ENCODE measurements at regions not wholly inside any gene's neighbourhood (a gene's known extent, or its start where the extent isn't known, plus 50 kb on each side); places are given as distances from the start of the nearest gene placed in this dataset.
"Not testable (repeated sequence)": the region's sequence is repeated elsewhere in the genome, so short reads cannot be mapped to it uniquely, and the experiment has no call there.

GRCh38 chr14:22282949-22283348 lies 306.1 kb downstream of the DAD1 start:
- H3K9me3 ChIP-seq: no peaks in the 10 kb centered on the region
- no peak overlapping the region for H3K4me3 ChIP-seq (replicated peaks in 1 of 3)
- 68 to 83% methylated on average over 5 of the region's 5 CpGs for WGBS, 2 donors
- H3K4me1 ChIP-seq: no peaks in the 10 kb centered on the region
- H3K36me3 ChIP-seq: no peaks in the 10 kb centered on the region
- intact Hi-C loops (cut with DNase I): no loop called here
- TF ChIP-seq, protein P1, sequence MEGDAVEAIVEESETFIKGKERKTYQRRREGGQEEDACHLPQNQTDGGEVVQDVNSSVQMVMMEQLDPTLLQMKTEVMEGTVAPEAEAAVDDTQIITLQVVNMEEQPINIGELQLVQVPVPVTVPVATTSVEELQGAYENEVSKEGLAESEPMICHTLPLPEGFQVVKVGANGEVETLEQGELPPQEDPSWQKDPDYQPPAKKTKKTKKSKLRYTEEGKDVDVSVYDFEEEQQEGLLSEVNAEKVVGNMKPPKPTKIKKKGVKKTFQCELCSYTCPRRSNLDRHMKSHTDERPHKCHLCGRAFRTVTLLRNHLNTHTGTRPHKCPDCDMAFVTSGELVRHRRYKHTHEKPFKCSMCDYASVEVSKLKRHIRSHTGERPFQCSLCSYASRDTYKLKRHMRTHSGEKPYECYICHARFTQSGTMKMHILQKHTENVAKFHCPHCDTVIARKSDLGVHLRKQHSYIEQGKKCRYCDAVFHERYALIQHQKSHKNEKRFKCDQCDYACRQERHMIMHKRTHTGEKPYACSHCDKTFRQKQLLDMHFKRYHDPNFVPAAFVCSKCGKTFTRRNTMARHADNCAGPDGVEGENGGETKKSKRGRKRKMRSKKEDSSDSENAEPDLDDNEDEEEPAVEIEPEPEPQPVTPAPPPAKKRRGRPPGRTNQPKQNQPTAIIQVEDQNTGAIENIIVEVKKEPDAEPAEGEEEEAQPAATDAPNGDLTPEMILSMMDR (IDR thresholded peaks at IDR 0.05): no peak
- TF ChIP-seq POLR2A (IDR thresholded peaks at IDR 0.05): no peak
- H3K27me3 ChIP-seq: no peaks in the 10 kb centered on the region
- no peak overlapping the region for H3K27ac ChIP-seq
- no peak for DNase-seq

GRCh38 chr14:22282417-22282816 lies 306.6 kb downstream of the DAD1 start:
- Histone ChIP-seq H3K4me1 (no peaks in the 10 kb centered on the region), H3K27me3 (no peaks in the 10 kb centered on the region), H3K27ac (no peak overlapping the region), H3K4me3 (replicated peaks in 1 of 3) (no peak overlapping the region), H3K9me3 (no peaks in the 10 kb centered on the region), H3K36me3 (no peaks in the 10 kb centered on the region)
- TF ChIP-seq, protein P1 (IDR thresholded peaks at IDR 0.05): no peak
- TF ChIP-seq POLR2A (IDR thresholded peaks at IDR 0.05): no peak
- 46 to 47% methylated on average over 5 of the region's 5 CpGs for WGBS, 2 donors
- DNase-seq: no peak
- intact Hi-C loops (cut with DNase I): no loop called here

GRCh38 chr14:22281447-22281874 lies 307.6 kb downstream of the DAD1 start:
- H3K27me3 ChIP-seq; H3K4me1 ChIP-seq; DNase-seq; intact Hi-C loops (cut with DNase I); H3K9me3 ChIP-seq; H3K27ac ChIP-seq; H3K4me3 ChIP-seq (replicated peaks in 1 of 3); H3K36me3 ChIP-seq: not testable (repeated sequence)
- 59 to 64% methylated on average over 7 of the region's 7 CpGs for WGBS, 2 donors

DNA sequence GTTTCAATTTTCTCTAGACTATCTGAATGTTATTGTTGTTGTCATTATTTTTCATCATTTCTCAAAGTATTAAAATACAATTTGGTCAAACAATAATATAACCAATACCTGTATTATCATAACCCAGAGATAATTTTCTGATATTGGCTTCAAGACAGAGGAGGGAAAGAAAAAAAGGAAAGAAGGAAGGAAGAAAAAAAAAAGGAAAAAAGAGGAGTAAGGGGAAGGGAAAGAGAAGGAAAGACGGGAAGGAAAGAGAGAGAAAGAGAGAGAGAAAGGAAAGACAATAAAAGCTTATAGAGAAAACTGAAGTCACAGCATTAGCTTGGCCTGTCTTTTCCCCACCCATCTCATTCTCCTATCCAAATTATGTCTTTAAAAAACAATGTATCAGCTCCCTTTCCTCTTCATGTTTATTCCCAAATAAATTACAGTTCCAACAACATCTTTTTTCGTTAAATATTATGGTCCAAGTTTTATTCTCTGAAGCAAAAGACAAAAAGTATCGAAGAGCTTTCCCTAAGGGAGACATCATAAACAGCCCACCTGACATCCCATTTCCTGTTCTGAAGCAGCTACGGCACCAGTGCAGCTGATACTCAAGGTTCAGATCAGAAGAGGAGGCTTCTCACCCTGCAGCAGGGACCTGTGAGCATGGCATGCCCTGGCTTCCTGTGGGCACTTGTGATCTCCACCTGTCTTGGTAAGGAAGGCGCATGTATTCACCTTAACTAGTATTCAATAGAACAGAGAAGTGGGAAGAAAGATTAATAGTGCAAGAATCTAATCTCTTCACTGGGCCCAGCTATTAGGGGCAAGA lies 308.3 kb downstream of the DAD1 start:
- no peak for DNase-seq
- Histone ChIP-seq H3K36me3 (no peaks in the 10 kb centered on the region), H3K27ac (no peak overlapping the region), H3K9me3 (no peaks in the 10 kb centered on the region), H3K27me3 (no peaks in the 10 kb centered on the region), H3K4me3 (replicated peaks in 1 of 3) (no peak overlapping the region), H3K4me1 (no peaks in the 10 kb centered on the region)
- TF ChIP-seq, protein P1 (IDR thresholded peaks at IDR 0.05): no peak
- TF ChIP-seq POLR2A (IDR thresholded peaks at IDR 0.05): no peak
- intact Hi-C loops (cut with DNase I): no loop called here
- WGBS, 2 donors: 64 to 72% methylated on average over 5 of the region's 5 CpGs

DNA sequence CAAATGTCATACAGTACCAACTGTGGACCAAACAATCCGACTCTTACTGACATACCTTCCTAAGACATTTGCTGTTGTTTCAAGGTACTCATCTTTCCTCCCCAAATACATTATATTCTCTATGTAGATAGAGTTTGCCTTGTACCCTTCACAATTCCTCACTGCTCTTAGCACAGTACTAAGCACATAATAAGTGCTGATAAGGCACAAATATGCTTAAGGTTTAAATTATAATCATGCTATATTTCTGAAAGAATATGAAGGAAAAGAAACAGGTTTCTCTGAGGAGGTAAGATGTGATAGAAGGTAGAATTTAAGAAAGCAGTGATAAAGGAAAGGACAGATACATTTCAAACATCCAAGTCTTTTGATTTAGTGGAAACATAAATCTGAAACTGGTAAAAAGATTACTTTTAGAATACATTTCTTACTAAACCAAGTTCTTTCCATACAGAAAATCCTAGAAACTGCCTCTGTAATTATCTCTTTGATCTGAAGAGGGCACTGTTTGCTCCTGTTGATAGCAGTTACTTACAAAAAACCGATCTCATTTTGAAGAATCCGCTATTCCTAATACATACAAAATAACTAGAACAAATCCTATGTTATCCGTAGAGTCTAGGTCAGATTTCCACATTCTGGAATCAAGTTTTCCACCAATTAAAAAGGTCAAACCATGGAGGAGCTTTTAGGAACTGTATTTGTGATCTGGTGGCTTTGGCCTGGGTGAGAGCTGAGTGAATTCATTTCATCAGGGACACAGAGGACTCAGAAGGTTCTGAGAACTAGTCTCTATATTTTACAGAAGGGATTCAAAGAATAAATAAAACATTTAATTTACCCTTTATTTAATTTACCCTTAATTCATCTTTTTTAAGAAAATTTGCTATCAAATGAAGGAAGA lies 311.9 kb downstream of the DAD1 start:
- 43% methylated on average over 4 of the region's 4 CpGs for WGBS, 2 donors
- intact Hi-C loops (cut with DNase I): no loop called here
- Histone ChIP-seq H3K4me1 (no peaks in the 10 kb centered on the region), H3K9me3 (no peaks in the 10 kb centered on the region), H3K36me3 (no peaks in the 10 kb centered on the region), H3K27me3 (no peaks in the 10 kb centered on the region), H3K4me3 (replicated peaks in 1 of 3) (no peak overlapping the region), H3K27ac (no peak overlapping the region)
- TF ChIP-seq, protein P1 (IDR thresholded peaks at IDR 0.05): peak in 3 of 6 experiments; percentile 9 to 57 (median 24)
- TF ChIP-seq POLR2A (IDR thresholded peaks at IDR 0.05): no peak
- DNase-seq: no peak
